Stimulated activated CD8-positive, alpha-beta memory T cell treated with anti-CD3 and anti-CD28 coated beads, Interleukin-12 subunit alpha, Interleukin-12 subunit beta, amount 100 ng/mL, for 24 hours (primary cell): ENCODE measurements at regions not wholly inside any gene's neighbourhood (a gene's known extent, or its start where the extent isn't known, plus 50 kb on each side); places are given as distances from the start of the nearest gene placed in this dataset.
"Not testable (repeated sequence)": the region's sequence is repeated elsewhere in the genome, so short reads cannot be mapped to it uniquely, and the experiment has no call there.

Source experiments
- DNase-seq: peaks from one replicate; pipeline ENCODE4 v3.0.0-alpha.2; 2020; ENCODE audit errors: extremely low read depth

DNA sequence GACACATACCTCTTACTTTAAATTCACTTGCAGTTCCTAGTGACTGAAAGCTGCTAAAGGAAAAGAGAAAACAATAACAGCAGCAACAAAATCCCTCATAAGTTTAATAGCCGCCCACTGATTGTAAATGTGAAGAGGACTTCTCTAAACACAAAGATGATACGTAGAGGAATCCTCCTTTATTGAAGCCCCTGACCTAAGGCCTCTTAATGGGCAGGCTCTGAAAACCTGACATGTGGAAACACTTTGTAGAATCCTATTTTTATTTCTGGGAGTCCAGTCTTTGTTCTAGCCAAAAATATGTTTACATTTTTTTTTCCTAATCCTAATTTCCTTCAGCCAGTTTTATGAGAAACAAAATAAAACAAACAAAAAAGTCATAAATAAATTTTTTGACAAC, 1277.7 kb upstream of the CELF4 start:
- DNase-seq = no peak

DNA sequence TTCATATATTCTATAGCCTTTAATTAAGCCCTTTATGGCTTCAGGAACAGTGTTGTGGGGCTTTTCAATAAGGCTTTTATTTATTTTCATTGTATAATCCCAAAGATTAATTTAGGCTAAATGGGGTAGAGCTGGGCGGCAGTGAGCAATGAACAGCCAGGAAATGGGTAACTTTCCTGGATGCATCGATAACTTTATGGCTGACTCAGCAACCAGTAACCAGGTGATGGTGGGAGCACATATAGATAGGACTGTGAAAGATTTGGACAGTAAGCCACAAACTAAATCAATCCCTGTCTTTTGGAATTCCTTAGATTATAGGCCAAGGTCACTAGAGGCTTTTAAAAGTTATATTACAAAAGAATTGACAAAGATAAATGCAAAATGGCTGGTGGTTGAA, 1260.6 kb upstream of the CELF4 start:
- DNase-seq = no peak

DNA sequence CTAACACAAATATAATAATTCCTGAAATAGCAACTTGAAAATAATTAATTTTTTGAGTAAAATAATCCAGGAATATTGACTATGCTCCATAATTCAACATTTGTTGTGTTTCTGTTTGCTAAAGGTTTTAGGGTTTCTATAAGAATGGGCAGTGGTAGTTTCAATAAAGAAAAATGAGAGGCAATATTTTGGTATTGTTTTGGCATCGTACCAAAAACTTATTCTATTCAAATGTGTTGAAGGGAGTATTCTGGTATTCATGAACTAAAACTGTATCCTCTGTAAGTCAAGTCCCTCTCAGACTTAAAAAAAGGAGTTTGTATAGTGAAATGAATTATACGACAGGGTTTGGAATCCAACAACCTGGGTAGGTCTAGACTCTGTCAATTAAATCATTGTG, 1245.6 kb upstream of the CELF4 start:
- no peak for DNase-seq

DNA sequence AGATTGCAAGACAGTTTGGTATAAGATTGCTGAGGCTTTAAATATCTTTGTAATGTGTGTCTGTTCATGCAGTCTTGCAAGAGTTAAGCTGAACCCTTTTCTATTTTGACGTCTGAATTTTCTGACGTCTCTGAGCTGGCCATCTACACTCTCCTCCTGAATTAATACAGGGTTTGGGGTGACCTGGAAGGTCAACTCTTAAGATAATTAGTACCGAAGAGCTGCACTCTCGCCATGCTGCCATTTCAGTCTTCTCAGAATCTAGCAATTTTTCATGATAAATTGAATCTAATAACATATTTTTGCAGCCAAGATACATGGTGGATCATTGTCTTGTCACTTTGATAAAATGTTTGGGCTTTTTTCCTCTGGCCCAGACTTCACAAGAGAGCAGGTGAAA, 1245.2 kb upstream of the CELF4 start:
- DNase-seq = no peak

DNA sequence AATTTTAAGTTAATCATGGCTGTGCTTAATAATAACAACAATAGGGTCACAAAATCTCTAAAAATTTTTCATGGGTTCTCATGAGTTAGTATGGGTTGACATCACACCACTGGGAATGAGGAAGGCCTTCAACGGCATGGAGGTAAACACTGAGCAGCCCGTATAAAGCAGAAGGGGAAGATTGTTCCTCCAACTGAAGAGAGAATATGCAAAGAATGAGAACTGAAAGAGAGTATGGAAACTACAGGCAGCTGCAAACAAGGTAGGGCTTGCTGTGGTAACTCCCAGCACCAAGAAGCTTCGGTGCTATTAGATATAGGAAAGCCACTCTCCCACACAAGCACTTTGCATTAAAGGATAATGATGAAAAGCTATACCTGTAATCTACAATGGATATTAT, 1242.3 kb upstream of the CELF4 start:
- no peak for DNase-seq

DNA sequence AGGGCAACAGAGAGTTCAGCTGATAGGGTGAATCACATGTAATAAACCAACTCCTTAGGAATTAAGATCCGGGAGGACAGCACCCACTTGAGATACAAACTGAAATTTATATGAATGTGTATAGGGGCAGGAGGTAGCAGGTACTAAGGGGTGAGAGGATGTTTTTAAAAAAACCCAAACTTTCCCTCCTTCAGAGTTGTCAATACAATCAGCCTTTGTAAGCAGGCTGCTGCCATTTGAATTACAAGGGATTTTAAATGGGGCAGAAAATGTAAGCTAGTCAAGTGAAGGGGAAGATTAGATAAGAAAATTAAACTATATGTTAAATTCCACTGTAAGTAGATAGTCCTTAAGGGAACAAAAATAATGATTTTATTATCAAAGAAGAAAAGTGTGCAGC, 1239.7 kb upstream of the CELF4 start:
- no peak for DNase-seq

DNA sequence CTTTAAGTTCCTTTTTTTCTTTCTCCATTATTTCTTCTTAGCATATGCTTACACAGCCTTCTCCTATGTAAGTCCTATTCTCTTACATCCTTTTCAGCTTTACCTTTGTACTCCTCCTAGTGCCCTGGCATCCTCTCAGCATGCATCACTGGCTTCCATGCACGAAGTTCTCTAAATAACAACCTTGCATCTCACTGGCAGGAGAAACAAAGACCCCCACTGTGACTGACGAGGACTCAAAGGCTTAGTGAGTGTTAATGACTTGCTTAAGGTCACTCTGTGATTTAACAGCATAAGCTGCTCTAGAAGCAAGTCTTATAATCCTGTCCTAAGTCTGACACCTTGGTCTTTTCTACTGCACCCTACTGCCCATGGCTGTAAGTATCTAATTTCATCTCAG, 1236.0 kb upstream of the CELF4 start:
- no peak for DNase-seq

DNA sequence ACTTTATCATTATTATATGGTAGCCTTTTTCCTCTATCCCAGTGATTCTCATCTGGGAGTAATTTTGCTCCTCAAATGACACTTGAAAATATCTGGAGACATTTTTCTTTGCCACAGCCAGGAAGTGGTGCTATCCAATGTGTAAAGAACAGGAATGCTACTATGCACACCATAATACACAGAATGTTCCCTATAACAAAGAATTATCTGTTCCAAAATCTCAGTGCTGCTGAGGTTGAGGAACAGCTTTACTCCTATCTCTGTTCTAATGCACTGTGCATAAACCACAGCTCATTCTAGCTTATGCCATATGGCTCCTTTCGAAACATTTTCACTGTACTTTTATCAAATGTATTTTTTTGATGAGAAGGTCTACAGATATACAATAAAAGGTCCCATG, 1231.2 kb upstream of the CELF4 start:
- DNase-seq = no peak

DNA sequence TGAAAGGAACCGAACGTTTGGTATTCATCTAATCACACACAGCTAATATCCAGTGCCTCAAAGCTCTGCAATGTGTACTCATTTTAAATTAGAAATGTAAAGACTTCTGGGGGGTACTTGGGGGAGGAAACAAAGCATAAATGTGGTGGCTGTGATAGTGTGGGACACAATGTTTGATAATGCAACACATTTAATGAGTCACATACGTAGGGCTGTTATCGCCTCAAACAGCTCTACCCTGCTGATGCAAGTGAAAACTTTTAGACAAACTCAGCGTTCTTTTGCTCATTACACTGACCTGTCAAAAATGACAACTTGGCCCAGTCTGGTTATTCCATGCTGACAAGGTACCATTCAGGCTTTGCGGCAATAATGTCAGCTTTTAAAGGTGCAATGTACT, 1227.1 kb upstream of the CELF4 start:
- DNase-seq = no peak

DNA sequence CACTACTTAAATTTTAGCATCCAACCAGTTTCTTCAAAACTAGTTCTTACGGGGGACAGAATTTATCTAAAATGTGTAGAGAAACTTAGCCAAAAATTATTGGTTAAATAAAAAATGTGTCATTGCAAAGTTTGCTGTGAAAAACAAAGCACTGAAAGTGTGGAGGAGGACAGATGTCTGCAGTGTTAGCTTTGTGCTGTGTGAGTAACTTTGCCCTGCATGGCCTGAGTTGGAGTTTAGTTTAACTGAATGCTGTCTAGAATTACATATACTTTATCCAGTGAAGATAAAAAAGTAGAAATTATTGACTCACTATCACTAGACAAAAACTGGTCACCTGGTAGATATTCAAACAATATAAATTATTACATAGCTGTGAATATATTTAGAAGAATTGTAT, 1225.2 kb upstream of the CELF4 start:
- DNase-seq = no peak

DNA sequence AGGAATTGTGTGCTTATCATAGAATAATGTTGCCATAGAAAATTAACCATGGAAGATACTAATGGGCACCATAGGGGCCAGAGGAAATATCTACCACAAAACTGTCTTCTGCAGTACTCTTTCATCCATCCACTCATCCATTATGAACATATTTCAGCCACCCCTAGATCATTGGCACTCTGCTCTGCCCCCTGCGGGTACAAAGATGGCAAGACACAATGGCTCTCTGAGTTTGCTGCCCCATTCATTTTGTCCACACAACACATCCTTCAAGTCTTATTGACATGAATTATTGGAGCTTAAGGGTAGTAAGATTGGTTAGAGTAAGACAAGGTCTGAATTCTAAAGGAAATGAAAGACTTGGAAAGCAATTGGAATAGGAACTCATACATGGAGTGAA, 1224.7 kb upstream of the CELF4 start:
- DNase-seq = no peak

DNA sequence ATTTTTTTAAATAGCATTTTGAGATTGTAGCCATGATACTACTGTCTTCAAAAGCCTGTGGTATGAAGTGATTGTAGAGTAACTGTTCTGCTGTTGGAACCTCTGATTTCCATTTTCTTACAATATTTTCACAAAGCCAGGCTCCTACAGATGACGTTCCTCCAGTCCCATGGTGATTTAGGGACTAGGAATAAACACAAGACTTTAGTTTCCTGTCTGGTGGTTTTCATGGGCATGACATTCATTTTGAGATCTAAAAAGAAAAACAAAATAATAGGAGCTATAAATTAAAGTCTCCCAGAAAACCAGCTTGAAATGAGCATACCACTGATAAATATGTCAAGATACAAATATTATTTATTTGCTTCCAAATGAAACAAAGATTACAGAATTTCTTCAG, 1223.5 kb upstream of the CELF4 start:
- no peak for DNase-seq

DNA sequence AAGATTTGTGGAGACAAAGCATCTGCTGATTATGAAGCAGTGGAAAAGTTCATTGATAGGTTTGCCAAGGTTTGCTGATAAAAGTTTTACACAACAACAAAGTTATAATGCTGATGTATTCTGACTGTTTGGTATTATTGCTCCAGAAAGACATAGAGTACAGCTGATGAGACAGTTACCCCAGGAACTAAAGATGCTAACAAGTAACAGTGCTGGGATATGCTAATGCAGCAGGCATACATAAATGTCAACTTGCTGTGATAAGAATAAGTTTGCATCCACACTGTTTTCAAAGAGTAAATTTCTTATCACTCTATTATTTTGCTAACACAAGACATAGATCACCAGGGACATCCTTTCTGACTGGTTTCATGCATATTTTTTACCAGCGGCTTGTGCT, 1221.3 kb upstream of the CELF4 start:
- DNase-seq = no peak

DNA sequence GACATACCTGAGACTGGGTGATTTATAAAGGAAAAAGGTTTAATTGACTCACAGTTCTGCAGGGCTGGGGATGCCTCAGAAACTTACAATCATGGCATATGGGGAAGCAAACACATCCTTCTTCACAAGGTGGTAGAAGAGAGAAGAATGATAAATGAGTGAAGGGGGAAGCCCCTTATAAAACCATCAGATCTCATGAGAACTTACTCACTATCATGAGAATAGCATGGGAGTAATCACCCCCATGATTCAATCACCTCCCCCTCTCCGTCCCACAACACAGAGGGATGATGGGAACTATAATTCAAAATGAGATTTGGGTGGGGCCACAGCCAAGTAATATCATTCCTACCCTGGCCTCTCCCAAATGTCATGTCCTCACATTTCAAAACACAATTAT, 1206.0 kb upstream of the CELF4 start:
- not testable (repeated sequence) for DNase-seq

DNA sequence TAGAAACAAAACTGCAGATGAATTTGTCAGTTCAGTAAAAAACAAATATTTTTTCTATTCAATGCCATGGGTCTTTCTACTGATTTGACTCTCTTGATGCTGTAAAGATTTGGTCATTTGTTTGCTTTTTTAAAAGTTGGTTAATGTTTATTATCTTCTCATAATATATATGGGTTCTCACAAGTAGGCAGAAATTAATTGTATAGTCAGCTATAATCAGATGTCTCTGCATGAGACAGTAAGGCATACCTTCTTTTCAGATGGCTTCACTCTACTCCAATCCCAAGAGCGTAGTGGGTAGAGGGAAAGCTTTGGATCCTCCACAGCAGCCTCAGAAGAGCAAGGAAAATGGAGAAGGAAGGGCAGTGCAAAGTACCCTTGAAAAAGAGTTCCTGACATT, 1202.9 kb upstream of the CELF4 start:
- DNase-seq = no peak

DNA sequence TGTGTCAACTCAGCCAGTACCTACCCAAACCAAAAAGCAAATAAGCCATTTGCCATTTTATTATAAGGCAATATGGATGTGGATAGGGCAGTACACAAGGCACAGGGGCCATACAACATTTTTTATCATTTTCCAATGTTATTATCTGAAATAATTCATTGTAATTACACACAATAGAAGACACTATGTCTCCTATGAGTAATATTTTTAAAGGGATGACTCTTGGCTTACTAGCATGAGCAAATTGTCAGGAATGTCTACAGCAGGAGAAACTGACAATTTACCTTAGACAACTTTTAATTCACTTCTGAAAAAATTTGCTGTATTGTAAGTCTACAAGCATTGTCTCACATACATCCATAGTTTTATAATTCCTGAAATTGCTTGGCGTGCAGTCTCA, 1193.9 kb upstream of the CELF4 start:
- no peak for DNase-seq

DNA sequence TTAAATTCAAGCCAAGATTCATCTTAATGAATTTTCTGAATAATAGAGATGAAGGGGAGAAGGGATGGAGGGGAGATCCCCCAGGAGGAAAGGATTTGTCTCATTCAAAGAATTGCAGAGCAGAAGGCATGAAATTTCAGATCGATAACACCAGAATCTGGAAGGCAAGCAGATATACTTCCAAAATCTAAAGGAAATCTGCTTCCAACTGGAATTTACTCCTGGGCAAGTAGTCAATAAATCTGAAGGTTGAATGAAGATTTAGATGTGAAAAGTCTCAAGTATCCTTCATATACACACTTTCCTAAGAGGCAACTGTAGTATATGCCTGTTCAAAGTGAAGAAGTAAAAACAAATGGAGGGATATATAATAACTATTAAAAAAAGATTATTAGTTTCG, 1190.8 kb upstream of the CELF4 start:
- no peak for DNase-seq

DNA sequence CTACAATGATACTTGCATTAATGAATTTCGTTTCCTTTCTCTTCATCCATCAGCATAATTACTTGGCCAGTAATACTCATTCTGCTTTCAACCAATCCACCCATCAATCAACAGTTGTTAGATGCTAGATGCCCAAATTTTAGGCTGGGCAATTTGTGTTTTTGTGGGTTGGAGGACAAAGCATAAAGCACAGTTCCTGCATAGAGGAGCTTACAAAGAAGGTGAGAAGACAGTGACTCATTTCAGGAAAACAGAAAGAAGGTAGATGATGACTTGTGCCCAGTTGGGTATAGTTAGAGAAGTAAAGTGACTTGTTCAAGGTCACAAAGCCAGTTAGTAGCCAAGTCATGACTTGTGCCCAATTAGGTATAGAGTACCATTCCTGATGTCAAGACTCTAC, 1186.8 kb upstream of the CELF4 start:
- no peak for DNase-seq

DNA sequence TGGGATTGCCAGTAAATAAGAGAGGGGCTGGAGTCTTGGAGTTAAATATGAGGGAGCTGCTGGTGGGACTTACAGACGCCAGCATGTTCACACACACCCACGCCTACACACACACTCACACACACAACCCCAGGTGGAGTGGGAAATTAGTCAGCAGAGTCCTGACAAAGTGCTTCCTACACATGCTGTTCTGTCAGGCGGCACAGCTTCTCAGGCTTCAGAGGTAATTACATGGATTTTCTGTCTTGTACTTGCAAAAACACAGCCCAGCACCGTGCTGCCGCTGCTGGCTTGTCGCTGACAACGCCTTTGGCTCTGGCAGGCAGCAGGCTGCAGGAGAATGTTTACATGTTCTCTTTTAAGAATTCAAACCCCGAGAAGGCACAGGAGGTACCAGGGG, 1186.3 kb upstream of the CELF4 start:
- no peak for DNase-seq

DNA sequence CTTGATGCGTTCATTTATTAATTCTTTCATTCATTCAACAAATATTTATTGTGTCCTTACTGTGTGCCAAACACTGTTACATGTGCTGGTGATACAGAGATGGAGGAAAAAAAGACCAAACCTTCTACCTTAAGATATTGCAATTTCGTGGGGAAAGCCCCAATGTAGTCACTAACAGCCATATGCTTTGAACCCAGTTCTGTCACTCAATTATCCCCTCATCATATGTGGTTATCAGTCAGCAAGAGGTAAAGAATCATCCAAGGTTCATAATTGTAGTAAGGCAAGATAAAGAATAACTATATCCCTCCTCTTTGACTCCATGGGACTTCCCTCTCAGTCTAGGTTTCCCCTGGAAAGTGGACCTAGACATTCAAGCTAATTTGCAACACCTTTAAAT, 1185.6 kb upstream of the CELF4 start:
- DNase-seq = no peak

DNA sequence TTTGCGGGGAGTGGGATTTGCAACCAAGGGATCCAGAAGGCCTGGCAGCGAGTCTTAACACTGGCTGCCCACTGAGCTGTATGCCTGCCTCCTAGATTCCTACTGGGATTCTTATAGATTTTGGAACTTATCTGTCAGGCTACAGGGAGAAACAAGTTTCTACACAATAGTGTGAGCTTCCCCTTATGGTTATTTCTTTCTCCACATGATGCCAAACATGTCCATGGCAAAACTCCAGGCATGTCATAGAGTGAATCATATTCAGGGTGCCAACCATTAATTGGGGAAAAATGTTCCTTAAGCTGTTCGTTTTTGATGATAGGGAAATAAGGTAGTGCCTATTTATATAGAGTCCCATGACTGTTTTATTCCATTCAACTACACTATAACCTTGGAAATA, 1185.2 kb upstream of the CELF4 start:
- DNase-seq = no peak

DNA sequence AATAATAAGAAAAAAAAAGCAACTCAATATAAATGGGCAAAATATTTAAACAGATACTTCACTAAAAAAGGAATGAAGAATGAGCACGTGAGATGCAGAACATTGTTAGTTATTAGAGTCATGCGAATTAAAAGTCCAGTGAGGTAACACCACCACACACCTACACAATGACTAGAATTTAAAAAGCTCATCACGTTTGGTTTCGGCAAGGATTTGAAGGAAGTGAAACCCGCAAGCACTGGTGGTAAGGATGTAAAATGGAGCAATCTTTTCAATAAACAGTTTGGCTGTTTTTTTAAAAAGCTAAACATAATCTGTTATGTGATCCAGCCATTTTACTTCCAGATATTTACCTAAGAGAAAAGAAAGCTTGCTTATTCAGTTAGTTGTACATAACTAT, 1181.6 kb upstream of the CELF4 start:
- no peak for DNase-seq

DNA sequence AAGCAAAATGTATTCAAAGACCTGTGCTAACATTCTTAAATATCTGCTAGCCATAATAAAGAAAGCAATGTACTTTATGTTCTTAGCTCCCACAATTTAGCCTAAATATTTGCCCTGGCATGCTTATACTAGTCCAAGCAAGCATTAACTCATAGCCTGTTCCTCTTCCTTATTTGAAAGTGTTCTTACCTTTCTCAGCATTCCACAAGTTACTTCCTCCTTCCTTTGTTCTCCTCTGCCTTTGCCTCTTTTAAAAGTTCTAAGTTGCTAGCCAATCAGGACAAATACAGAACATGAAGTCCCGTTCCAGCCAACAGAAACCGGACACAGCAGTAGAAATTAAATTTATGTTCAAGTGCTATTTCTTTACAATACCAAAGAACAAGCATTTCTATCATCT, 1154.6 kb upstream of the CELF4 start:
- DNase-seq = not testable (repeated sequence)

DNA sequence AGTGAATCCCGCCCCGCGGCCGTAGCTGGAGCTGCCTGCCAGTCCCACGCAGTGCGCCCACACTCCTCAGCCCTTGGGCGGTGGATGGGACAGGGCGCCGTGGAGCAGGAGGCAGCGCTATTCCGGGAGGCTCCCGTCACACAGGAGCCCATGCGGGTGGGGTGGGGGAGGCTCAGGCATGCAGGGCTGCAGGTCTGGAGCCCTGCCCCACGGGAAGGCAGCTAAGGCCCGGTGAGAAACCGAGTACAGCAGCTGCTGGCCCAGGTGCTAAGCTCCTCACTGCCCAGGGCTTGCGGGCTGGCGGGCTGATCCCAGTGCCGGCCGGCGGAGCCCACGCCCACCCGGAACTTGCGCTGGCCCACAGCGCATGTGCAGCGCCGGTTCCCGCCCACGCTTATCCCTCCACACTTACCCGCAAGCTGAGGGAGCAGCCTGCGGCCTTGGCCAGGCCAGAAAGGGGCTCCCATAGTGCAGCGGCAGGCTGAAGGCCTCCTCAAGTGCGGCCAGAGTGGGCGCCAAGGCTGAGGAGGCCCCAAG, 1152.8 kb upstream of the CELF4 start:
- DNase-seq = no peak

DNA sequence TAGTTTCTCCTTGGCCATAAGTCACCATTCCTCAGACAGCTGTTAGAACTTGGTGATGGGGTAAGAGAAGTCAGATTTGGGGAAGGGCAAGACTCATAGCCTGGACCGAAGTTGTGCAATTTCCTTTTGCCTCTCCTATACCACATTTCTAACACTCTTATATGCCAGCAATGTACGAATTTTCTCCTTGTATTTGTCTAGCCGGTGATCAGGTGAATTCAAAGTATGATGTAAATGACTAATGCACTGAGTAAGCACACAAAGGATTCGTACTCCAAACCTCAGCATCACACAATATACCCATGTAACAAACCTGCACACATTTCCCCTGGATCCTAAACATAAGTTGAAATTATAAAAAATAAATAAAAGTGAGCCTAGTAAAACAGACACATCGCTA, 1143.5 kb upstream of the CELF4 start:
- DNase-seq = no peak
